PC-3 (cell line): ENCODE measurements at regions not wholly inside any gene's neighbourhood (a gene's known extent, or its start where the extent isn't known, plus 50 kb on each side); places are given as distances from the start of the nearest gene placed in this dataset.

Experiments used
- ATAC-seq: fragments of 200-7000 bp; cut with Tn5 transposase; 2 replicates; pipeline ENCODE4 v1.9.1; 2020; ENCODE audit warnings: mild to moderate bottlenecking, moderate library complexity
- BruUV-seq: library from RNA; stranded (reverse); fragments of 400-500 nt; replicated peaks from 2 replicates; lab custom pipeline; 2021; lab: Mats Ljungman, UMichigan
- CTCF ChIA-PET: fragments of 300-600 bp; sonication (Branson Sonifier 250); formaldehyde crosslinking; loops from one replicate; lab custom pipeline; 2022; ENCODE audit warnings: antibody characterized with exemption; lab: Charles Lee
- POLR2A ChIA-PET: fragments of 300-600 bp; sonication (Branson Sonifier 250); formaldehyde crosslinking; loops from one replicate; lab custom pipeline; 2022; ENCODE audit warnings: antibody characterized with exemption; ENCODE audit not compliant: unreplicated experiment; lab: Charles Lee
- DNase-seq: peaks from one replicate; pipeline ENCODE4 v3.0.0-alpha.2; 2015
- H2AFZ ChIP-seq: fragments of 300-600 bp; sonication (generic); 2 replicates; pipeline ENCODE4 v1.6.0; 2016; ENCODE audit warnings: antibody characterized with exemption, low read length
- H3F3A ChIP-seq: fragments of 300-600 bp; sonication (generic); one replicate; pipeline ENCODE4 v1.6.0; 2017; ENCODE audit warnings: antibody characterized with exemption, low read length, control low read depth, mild to moderate bottlenecking; ENCODE audit not compliant: unreplicated experiment
- H3K27ac ChIP-seq: fragments of 300-600 bp; sonication (generic); 2 replicates; pipeline ENCODE4 v1.5.1; 2016; ENCODE audit warnings: mild to moderate bottlenecking, low read length
- H3K27me3 ChIP-seq: fragments of 300-600 bp; sonication (generic); 2 replicates; pipeline ENCODE4 v1.6.1; 2016; ENCODE audit warnings: low read length, mixed read lengths
- H3K36me3 ChIP-seq: fragments of 300-600 bp; sonication (generic); 2 replicates; pipeline ENCODE4 v1.6.1; 2016; ENCODE audit warnings: low read depth, mixed run types, low read length, mixed read lengths
- H3K4me1 ChIP-seq: fragments of 300-600 bp; sonication (generic); 2 replicates; pipeline ENCODE4 v1.5.1; 2016; ENCODE audit warnings: low read length; ENCODE audit not compliant: insufficient read depth
- H3K4me2 ChIP-seq: fragments of 300-600 bp; sonication (generic); 2 replicates; pipeline ENCODE4 v1.6.0; 2016; ENCODE audit warnings: low read length
- H3K4me3 ChIP-seq: fragments of 300-600 bp; sonication (generic); 2 replicates; pipeline ENCODE4 v1.5.1; 2016; ENCODE audit warnings: mild to moderate bottlenecking, low read length, mixed read lengths
- H3K79me2 ChIP-seq: fragments of 300-600 bp; sonication (generic); 2 replicates; pipeline ENCODE4 v1.6.1; 2017; ENCODE audit warnings: low read length, mixed read lengths
- H3K9ac ChIP-seq: fragments of 300-600 bp; sonication (generic); 2 replicates; pipeline ENCODE4 v1.6.0; 2016; ENCODE audit warnings: mild to moderate bottlenecking, low read length
- H3K9me2 ChIP-seq: fragments of 300-600 bp; sonication (generic); replicated peaks from 2 replicates; pipeline ENCODE4 v1.6.1; 2016; ENCODE audit warnings: mixed run types, low read length, mixed read lengths
- H3K9me3 ChIP-seq: fragments of 300-600 bp; sonication (generic); 2 replicates; pipeline ENCODE4 v1.6.1; 2016; ENCODE audit warnings: low read length, mixed read lengths
- H4K20me1 ChIP-seq: fragments of 300-600 bp; sonication (generic); 2 replicates; pipeline ENCODE4 v1.6.1; 2016; ENCODE audit warnings: low read length, mixed read lengths
- CTCF ChIP-seq: fragments of 300-600 bp; sonication (generic); conservative IDR thresholded peaks from 2 replicates; pipeline ENCODE4 v1.5.1; 2017; ENCODE audit warnings: antibody characterized with exemption, low read depth, mild to moderate bottlenecking, low read length
- EZH2 ChIP-seq: fragments of 300-600 bp; sonication (generic); IDR thresholded peaks from one replicate; pipeline ENCODE4 v1.6.1; 2017; ENCODE audit warnings: antibody characterized with exemption, mild to moderate bottlenecking, low read length; ENCODE audit not compliant: unreplicated experiment
- EZH2phosphoT487 ChIP-seq: fragments of 300-600 bp; sonication (generic); IDR thresholded peaks from 2 replicates; pipeline ENCODE4 v1.6.1; 2018; ENCODE audit warnings: mild to moderate bottlenecking, antibody characterized with exemption, low read length, borderline replicate concordance
- intact Hi-C: fragments of 100-400 bp; cut with micrococcal nuclease; formaldehyde crosslinking; loops from 2 replicates; pipeline ENCODE4 v1.9.0; 2023

- POLR2A ChIA-PET = no interaction called here
- BruUV-seq = no TSS peak
- intact Hi-C loops = no loop called here
Measured at GRCh38 chrX:87846956-87847355, 329.4 kb downstream of the KLHL4 start.

GRCh38 chrX:87873347-87873941 lies 355.8 kb downstream of the KLHL4 start:
- CTCF ChIA-PET = no interaction called here
- BruUV-seq = no TSS peak
- H3K27me3 ChIP-seq = no peaks in the 10 kb centered on the region

More at GRCh38 chrX:87846956-87847355, 329.4 kb downstream of the KLHL4 start:
- no peaks in the 10 kb centered on the region for H3F3A ChIP-seq
- CTCF ChIA-PET = no interaction called here
- no peaks in the 10 kb centered on the region for H3K79me2 ChIP-seq
- no peak for DNase-seq
- H2AFZ ChIP-seq = no peak overlapping the region
- no peaks in the 10 kb centered on the region for H3K9me3 ChIP-seq
- no peak for ATAC-seq
- H3K9me2 ChIP-seq = no peaks in the 10 kb centered on the region
- H4K20me1 ChIP-seq = no peaks in the 10 kb centered on the region
- no peak overlapping the region for H3K4me2 ChIP-seq
- no peaks in the 10 kb centered on the region for H3K27me3 ChIP-seq
- no peaks in the 10 kb centered on the region for H3K36me3 ChIP-seq
- no peak overlapping the region for H3K4me3 ChIP-seq
- H3K27ac ChIP-seq = no peak overlapping the region
- no peaks in the 10 kb centered on the region for H3K4me1 ChIP-seq
- H3K9ac ChIP-seq = no peak overlapping the region
- TF ChIP-seq EZH2phosphoT487 (no peak), CTCF (no peak), EZH2 (no peak)

More at GRCh38 chrX:87873347-87873941, 355.8 kb downstream of the KLHL4 start:
- Histone ChIP-seq H3K9ac (no peak overlapping the region), H3K9me3 (no peaks in the 10 kb centered on the region), H3K9me2 (no peaks in the 10 kb centered on the region), H3K36me3 (no peaks in the 10 kb centered on the region), H4K20me1 (no peaks in the 10 kb centered on the region), H3K4me2 (no peak overlapping the region), H3K4me3 (no peak overlapping the region), H3K4me1 (no peaks in the 10 kb centered on the region), H2AFZ (no peak overlapping the region), H3K27ac (no peak overlapping the region), H3K79me2 (no peaks in the 10 kb centered on the region), H3F3A (no peaks in the 10 kb centered on the region)
- POLR2A ChIA-PET = no interaction called here
- intact Hi-C loops = no loop called here
- TF ChIP-seq CTCF (no peak), EZH2 (no peak), EZH2phosphoT487 (no peak)
- no peak for ATAC-seq
- no peak for DNase-seq
